Testis (tissue), 2 donors: ENCODE measurements at regions not wholly inside any gene's neighbourhood (a gene's known extent, or its start where the extent isn't known, plus 50 kb on each side); places are given as distances from the start of the nearest gene placed in this dataset.

Source experiments
- POLR2A ChIP-seq: fragments of 450-650 bp; IDR thresholded peaks from one replicate; pipeline ENCODE4 v1.6.1; 2017; ENCODE audit warnings: antibody characterized with exemption, mild to moderate bottlenecking, moderate library complexity
- TF ChIP-seq, protein P1 (sequence below), 3 experiments: fragments of 450-650 bp in 2 of 3; fragments of 200-600 bp in 1 of 3; sonication (generic) in 1 of 3; IDR thresholded peaks; one replicate each; pipeline ENCODE4 v1.5.1; 2016 to 2019; ENCODE audit warnings: antibody characterized with exemption in 3 of 3, mild to moderate bottlenecking in 2 of 3, moderate library complexity in 1 of 3

GRCh38 chr17:70268383-70268782 lies 99.1 kb downstream of the KCNJ2 start:
- TF ChIP-seq, protein P1, sequence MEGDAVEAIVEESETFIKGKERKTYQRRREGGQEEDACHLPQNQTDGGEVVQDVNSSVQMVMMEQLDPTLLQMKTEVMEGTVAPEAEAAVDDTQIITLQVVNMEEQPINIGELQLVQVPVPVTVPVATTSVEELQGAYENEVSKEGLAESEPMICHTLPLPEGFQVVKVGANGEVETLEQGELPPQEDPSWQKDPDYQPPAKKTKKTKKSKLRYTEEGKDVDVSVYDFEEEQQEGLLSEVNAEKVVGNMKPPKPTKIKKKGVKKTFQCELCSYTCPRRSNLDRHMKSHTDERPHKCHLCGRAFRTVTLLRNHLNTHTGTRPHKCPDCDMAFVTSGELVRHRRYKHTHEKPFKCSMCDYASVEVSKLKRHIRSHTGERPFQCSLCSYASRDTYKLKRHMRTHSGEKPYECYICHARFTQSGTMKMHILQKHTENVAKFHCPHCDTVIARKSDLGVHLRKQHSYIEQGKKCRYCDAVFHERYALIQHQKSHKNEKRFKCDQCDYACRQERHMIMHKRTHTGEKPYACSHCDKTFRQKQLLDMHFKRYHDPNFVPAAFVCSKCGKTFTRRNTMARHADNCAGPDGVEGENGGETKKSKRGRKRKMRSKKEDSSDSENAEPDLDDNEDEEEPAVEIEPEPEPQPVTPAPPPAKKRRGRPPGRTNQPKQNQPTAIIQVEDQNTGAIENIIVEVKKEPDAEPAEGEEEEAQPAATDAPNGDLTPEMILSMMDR (IDR thresholded peaks at IDR 0.05), result no peak
- TF ChIP-seq POLR2A, result no peak
